ENCODE measurements at regions not wholly inside any gene's neighbourhood (a gene's known extent, or its start where the extent isn't known, plus 50 kb on each side); places are given as distances from the start of the nearest gene placed in this dataset.

DNA sequence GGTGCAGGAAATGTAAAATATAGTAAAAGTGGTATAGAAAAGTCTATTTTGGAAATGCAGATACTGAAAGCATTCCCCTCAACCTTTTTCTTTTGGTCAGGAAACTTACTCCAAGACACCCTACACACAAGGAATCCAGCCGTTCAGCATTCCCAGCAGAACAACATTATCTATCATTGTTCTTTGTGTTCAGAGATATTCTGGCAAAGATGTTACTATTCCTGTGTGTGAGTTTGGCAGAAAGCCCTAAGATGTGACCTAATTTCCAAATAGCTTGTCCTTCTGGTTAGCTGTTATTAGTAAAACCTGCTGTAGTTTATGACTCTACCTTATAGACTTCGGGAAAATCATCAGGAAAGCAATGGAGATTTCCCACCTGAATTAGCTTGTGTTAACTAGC, 78.1 kb upstream of the PELI1 start:
- DNase-seq = no peak

DNA sequence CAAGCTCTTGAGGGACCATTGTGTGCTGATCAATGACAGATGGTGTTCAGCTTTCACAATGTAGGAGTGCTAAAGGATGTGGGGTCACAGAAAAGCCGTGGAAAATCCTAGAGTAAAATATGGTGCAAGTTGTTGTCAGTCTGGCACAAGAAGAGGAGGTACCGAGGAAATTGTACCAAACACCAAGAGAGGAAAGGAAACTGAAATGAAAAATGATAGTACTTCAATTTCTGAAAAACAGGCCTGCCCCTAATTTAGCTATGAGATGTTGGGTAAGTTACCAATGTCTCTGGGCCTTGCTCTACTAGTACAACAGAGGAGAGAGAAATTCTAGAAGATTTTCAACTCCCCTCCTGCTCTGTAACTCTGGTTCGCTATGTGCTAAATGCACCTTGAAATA, 78.8 kb upstream of the PELI1 start:
- DNase-seq = no peak

DNA sequence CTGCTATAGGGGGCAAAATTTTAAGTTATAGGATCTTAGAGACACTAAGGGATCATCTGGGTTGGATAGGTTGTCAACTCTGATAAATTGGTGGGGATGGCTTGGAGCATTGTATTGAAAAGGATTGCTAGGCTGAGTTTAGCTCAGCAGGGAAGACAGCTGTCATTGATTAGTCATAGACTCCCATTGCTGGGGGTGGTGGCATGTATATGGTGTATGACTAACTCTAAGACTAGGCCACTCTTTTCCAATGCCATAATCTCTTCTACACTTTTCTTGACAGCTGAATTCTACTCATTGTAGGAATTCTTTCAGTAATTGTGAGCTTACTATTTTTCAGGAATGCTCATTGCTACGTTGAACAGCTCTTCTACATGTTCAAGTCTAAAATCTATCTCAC, 81.3 kb upstream of the PELI1 start:
- no peak for DNase-seq

DNA sequence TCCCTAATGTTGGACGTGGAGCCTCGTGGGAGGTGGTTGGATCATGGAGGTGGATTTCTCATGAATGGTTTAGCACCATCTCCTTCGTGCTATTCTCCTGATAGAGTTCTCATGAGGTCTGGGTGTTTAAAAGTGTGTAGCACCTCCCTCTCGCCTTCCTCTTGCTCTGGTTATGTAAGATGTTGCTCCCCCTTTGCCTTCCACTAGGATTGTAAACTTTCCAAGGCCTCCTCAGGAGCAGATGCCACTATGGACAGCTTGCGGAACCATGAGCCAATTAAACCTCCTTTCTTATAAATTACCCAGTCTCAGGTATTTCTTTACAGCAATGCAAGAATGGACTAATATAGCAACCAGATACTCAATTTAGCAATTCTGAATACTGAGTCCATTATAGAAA, 82.4 kb upstream of the PELI1 start:
- no peak for DNase-seq

DNA sequence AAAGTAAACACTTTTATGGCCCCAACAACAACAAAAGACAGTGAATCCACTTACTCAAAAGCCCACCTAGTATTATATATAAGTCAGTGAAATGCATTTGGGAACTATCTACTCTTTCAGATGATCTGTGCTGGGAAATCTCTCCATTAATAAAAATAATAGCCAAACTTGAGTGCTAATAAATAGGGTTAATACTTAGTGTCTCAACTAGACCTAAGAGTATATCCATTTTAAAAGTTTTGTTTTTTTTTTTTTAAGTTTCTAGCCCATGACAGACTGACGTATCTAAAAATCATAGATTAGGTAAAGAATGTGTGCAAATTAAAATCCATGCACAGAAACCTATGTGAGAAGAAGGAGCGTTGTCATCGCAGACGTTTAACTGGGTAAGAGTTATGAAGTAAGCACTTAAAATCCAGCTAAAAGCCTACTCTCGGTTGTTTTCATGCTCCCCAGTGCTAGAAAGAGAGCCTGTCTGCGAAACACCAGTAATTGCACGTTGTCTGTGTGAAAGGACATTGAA, 83.4 kb upstream of the PELI1 start:
- DNase-seq = no peak

DNA sequence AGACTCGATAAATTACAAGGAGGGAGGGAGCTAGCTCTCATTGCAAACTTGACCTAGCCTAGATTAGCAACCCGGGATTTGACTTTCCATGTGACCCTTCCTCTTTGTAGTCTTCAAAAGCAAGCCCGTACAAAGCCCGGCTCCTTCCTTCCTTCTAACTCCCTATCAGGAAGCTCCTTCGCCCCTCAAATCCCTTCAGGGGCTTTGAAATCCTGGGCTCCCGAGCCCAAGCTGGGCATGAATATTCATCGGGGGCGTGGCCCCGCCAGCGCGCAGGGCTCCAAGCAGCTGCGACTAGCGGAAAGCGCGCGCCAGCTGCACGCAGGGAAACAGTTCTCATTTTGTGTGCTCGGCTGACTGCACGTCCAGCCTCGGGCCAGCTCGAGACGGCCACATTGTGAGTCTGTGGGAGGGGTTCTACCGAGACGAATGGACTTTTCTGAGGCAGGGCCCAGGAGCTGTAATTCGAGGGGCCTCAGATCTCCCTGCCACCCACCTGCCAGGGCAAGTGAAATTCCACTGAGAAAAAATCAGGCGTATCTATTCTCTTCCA, 84.0 kb upstream of the PELI1 start:
- DNase-seq = no peak

DNA sequence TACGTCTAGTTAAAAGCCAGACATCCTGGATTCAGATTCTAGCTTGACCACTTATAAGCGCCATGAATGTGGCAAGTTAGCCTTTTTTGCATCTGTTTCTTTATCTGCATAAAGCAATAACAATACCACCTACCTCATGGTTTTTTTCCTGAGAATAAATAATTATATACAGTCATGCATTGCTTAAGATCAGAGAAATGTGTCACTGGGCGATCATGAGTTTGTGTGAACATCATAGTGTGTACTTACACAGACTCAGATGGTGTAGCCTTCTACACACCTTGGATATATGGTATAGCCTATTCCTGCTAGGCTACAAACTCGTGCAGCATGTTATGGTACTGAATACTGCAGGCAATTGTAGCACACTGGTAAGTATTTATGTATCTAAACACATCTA, 84.7 kb upstream of the PELI1 start:
- no peak for DNase-seq

DNA sequence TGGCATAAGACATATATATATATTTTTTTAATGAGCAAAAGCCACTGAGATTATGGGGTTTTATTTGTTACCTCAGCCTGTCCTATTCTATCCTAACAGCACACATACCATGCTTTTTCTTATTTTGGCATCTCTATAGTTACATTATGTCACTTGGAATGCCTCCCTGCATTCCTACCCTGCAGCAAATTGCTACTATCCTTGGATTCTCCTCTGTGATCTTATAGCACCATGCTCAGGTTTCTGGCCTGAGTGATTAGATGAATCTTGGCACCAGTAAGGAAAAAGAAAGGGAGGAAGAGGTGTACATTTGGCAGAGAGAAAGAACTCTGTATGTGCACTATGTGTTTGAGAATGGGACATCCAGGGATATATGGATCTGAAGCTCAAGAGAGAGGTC, 86.3 kb upstream of the PELI1 start:
- DNase-seq = peak; percentile 8

DNA sequence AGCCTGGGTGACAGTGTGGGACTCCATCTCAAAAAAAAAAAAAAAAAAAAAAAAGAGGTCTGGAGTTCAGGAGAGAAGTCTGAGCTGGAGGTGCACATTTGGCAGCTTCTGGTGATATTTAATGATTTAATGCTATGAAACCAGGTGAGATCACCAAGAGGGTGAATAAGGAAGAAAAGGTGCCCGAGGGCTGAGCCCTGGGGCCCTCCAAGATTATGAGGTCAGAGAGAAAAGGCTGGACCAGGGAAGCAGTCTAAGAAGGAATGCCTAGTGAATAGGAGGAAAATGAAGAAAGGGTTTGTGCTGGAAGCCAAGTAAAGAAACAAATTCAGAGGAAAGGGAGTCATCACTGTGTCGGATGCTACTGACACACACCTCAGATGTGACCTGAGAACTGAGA, 88.0 kb upstream of the PELI1 start:
- DNase-seq = no peak

DNA sequence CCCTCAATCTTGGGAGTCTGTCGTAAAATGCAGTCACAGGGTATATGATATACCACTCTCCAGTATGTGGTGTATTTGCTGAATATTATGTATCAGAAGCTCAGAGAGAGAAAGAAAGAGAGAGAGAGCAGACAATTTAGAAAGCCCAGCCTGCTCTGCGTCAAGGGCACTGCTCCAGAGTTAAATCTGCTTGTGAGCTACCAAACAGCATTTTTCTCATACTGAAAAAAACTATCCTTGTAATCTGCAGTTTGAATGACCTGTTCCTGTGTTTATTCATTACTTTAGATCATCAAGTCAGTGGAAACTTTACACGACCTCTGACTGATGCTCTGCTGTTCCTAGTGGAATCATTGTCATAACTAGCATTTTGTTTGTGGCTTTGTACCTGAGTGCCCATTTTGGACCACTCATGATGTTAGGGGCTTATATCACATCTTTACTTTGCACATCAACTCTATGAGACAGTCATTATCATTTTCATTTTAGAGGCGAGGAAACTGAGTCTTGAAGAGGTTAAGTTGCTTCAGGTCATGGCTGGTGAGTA, 89.2 kb upstream of the PELI1 start:
- no peak for DNase-seq

DNA sequence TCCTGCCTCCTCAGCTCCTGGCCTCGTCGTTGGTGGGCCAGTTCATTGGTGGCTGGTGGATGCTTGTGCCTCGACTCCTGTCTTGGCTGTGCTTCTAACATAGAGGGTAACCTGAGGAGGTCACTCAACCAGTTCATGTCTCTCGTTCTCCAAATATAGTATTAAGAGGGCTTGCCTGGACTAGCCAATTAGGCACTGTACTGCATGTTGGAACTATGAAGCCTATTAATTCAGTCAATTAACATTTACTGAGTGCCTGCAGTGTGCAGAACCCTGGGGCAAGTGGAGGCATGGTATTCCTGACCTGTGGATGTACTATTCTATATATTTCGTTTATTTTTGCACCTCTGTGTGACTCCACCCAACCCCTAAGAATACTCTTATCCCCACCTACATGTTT, 89.9 kb upstream of the PELI1 start:
- no peak for DNase-seq

DNA sequence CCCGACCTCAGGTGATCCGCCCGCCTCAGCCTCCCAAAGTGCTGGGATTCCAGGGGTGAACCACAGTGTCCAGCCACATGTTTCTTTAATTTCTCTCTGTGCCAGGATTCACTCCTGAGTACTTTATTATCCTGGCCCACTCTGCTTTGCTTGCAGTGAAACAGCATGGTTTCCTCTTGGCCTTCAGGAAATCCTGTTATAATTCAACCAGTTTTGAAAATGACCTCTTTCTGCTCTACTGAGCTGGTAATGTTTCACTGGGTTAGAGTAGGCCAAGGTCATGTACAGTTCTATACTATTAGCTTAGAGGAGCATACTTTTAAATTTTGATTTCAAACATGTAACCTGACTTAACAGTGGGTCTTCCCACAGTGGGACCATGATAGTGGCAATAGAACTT, 90.6 kb upstream of the PELI1 start:
- DNase-seq = no peak

DNA sequence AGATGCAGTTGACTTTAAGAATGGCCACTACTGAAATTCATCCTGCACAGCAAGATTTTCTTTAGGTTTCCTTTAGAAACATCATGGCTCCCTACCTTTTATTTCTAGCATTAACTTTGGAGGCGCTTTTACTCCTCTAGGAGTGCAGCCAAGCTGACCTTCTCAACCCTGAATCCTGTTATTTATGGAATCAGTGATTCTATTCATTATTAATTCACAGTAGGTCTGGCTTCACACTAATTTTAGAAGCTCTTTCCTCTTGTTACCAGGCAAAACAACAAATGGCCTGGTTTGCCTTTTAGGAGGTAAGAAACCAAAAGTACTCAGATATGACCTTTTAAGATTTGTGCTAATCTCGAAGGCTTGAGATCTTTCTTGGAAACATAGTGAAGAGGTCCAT, 93.0 kb upstream of the PELI1 start:
- DNase-seq = no peak

DNA sequence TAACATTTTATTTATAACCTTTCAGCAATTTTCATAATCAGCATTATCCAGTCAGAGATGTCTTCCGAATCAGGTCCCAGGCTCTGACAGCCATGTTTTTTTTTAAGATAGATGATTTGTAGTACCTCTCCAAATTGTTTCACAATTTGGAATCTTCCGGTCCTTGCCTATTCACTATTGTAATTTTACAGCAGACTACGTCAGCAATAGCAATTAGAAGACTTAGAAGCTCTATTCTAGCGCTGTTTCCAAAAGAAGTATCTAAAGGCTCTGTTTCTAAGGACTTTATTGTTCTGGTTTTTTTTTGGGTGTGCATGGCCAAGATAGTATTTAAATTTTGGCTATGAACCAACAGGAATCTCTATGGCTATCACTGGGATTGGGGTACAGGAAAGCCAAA, 94.6 kb upstream of the PELI1 start:
- DNase-seq = no peak

DNA sequence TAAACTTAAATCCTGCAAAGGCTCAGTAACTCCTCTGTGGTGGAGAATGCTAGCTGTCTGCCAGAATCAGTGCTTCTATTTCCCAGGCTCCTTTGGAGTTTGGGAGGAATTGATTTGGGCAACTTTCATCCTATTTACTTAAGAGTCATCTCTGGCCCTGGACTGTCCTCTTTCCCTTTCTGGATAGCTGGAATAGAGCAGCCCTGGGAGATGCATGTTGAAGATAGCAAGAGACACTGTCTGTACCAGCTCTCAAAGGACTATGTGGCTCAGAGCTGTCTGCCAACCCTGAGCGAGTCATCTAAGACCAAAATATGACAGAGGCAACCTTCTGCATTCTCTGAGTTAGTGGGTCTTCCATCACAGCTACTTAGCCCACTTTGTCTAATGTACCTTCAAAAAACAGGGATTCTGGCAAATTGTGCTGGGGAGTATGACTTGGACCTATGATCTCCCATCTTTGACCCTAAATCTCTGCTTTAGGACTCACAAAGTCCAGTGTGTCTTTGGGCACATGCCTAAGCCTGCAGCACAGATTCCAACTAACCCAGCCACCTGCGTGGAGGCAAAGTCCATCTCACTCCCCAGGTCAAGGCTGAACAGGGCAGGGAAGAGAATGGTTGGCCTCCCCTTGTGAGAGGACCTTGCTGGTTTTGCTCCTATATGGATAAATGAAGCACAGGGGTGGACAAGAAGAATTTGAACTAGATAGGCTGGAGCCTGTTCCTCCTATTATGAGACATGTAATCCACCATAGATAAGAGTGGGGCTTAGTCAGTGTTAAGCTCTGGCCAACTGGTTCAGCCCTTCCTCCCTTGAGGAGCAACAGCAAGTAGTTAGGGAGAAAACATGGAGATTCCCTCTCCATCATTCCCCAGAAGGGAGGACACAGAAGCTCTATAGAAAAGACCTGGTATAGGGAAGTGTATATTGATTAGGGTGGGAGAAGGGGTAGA, 99.1 kb upstream of the PELI1 start:
- DNase-seq = no peak

DNA sequence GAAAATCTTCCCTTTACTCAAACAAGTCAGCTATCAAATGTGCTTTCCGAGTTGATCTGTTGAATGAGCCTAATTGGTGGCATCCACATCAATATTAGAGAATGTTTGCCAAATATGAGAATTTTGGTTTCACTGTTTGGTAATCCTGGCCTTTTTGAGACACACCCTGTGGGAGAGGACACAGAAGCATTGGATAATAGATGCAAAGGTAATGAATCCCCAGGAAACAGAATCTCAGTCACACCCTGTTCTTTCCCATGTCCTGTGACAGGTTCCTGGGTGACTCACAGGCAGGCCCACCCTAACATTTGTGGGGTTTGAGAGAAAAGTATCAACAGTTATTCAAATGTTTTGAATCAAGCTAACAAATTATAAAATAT, 99.8 kb upstream of the PELI1 start:
- no peak for DNase-seq

DNA sequence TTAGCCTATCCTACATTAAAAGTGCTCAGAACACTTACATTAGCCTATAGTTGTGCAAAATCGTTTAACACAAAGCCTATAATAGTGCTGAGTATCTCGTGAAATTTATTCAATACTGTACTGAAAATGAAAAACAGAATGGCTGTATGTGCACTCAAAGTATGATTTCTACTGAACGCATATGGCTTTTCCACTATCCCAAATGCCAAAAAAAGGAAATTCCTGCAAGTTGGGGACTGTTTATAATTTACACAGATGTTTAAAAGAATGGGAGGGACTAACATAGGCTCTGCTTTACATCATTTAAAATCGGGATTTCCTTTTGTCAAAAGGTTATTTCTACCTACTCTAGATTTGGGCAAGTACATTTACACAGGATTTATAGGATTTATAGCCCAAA, 101.4 kb upstream of the PELI1 start:
- no peak for DNase-seq

DNA sequence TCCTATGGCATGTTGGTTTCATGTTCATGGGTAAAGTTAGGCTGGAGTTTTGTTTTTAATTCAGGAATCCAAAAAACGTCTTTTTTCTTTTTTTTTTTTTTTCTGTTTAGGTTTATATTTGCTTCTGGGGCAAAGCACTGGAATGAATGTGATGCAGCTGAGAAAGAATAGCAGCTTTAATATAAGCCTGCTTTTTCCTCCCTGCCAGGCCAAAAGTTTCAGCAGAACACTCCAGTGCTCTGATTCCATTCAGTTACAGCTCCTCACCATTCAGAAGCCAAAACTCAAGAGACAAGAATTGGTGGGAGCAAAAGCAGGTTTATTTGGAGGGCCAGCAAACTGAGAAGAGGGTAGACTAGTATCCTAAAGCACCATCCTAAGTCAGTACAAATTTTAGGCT, 102.7 kb upstream of the PELI1 start:
- DNase-seq = no peak

DNA sequence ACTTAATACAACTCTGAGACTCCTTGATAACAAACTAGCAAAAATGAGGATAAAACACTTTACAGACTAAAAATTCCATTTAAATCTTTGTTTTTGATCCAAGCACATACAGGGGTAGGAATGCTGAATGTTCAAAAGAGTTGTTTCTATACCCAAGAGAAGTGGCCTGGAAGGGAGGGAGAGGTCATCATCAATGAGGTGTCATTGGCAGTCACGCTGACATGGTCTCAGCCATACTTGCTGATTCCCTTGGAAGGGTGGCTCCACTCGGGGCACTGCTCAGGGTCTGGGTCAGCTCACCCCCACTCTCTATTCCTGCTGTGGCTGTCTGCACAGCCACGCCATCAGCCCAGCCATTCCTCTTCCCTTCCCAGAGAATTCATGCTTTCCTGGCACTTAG, 105.2 kb upstream of the PELI1 start:
- DNase-seq = no peak

DNA sequence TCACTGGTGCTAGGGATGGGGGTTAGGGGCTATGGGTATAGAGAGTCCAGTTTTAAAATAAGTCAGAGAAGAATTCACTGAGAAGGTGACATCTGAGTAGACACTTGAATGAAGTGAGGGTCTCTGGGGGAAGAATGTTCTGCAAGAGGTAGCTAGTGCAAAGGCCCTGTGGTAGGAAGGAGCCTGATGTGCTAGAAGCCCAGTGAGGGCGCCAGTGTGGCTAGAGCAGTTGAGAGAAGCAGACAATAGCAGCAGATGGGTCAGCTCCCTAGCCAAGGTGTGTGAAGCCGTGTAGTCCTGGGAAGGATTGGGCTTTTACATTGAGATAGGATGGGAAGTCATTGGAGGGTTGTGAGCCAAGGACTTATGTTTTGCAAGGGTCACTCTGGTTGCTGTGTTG, 105.8 kb upstream of the PELI1 start:
- DNase-seq = no peak

DNA sequence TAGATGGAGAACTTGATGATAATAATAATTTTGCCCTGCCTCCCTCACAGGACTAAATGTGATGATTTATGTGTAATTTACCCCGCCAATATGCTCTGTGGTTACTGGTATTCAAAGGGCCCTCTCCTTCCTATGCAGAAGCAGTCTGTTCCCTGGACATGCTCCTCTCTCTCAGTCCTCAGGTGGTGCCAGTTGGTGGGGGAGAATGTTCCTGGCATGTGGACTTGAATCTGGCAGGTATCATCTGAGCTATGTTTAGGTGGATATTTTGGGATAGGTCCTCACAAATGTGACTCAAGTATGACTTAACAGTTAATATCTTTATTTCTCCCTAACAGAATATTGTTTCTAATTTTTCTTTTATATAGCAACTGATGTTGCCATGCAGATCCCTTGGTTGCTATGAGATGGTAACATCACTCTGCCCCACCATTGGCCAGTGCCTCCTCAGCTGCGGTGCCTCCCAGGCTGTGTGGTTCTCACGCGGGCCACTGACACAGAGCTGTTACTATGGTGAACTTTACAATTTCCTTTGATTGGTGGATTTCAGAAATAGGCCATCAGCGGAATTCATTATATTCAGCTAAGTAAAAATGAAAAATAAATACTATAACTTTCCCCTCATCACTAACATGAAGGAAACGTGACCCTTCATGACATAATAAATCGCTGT, 106.7 kb upstream of the PELI1 start:
- no peak for DNase-seq

DNA sequence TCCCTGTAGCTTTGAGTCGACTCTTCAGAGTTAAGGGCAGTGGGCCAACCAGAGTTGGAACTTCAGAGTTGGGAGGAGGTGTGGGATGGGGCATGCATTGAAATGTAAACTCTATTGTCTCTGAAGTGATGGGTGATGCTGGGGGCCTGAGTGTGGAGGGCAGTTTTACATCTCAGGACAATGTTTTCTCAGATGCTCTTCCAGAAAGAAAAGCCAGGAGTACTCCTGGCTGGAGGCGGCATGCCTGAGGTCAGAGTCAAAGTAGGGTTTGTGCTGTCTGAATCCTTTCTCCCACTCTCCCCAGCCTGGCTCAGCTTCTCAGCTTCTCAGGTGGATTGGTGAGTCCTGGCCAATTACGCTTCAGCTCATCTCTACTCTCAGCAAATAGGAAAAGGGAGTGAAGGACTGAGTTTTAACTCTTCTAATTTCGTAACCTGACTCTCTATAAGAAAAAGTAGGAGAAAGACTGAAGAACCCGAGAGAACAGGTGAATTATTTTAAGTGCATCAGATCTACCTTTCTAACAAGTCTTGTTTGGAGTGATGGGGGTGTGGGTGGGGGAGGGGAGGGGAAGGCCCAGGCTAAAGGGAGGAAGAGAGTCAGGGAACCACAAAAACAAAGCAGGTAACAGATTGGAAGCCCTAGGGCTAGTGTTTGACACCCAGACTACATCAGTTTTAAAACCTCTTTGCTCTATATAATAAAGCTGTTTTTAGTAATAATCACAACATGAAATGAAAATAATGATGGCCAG, 107.5 kb upstream of the PELI1 start:
- no peak for DNase-seq

All from NCI-H226 (cell line).